ENCODE measurements at regions not wholly inside any gene's neighbourhood (a gene's known extent, or its start where the extent isn't known, plus 50 kb on each side); places are given as distances from the start of the nearest gene placed in this dataset.

- Mint-ChIP-seq H3K4me1 (ENCODE audit: low read depth) (no peaks in the 10 kb centered on the region), H3K27me3 (ENCODE audit: insufficient read depth) (peaks cover 3% of the 10 kb centered on the region), H3K4me3 (no peak overlapping the region), H3K36me3 (ENCODE audit: low read depth) (no peaks in the 10 kb centered on the region), H3K27ac (no peak overlapping the region), H3K9me3 (no peaks in the 10 kb centered on the region)
- intact Hi-C loops (cut with micrococcal nuclease), result no loop called here
- no peak for DNase-seq (ENCODE audit: low spot score)
Observed at GRCh38 chr3:15973414-15973813, 175.6 kb upstream of the ANKRD28 start.

- H3K27ac Mint-ChIP-seq, result no peak overlapping the region
- H3K27me3 Mint-ChIP-seq (ENCODE audit: insufficient read depth), result peaks cover 3% of the 10 kb centered on the region
- no peak overlapping the region for H3K4me3 Mint-ChIP-seq
- no peaks in the 10 kb centered on the region for H3K36me3 Mint-ChIP-seq (ENCODE audit: low read depth)
- H3K4me1 Mint-ChIP-seq (ENCODE audit: low read depth), result no peaks in the 10 kb centered on the region
- no peak for DNase-seq (ENCODE audit: low spot score)
- intact Hi-C loops (cut with micrococcal nuclease), result no loop called here
- no peaks in the 10 kb centered on the region for H3K9me3 Mint-ChIP-seq
Observed at GRCh38 chr3:15973940-15974339, 176.2 kb upstream of the ANKRD28 start.

GRCh38 chr3:15974647-15975046, 176.9 kb upstream of the ANKRD28 start:
- Mint-ChIP-seq H3K27ac (no peak overlapping the region), H3K27me3 (ENCODE audit: insufficient read depth) (peaks cover 3% of the 10 kb centered on the region), H3K9me3 (no peaks in the 10 kb centered on the region), H3K4me3 (no peak overlapping the region), H3K36me3 (ENCODE audit: low read depth) (no peaks in the 10 kb centered on the region), H3K4me1 (ENCODE audit: low read depth) (no peaks in the 10 kb centered on the region)
- intact Hi-C loops (cut with micrococcal nuclease), result no loop called here
- no peak for DNase-seq (ENCODE audit: low spot score)

DNA sequence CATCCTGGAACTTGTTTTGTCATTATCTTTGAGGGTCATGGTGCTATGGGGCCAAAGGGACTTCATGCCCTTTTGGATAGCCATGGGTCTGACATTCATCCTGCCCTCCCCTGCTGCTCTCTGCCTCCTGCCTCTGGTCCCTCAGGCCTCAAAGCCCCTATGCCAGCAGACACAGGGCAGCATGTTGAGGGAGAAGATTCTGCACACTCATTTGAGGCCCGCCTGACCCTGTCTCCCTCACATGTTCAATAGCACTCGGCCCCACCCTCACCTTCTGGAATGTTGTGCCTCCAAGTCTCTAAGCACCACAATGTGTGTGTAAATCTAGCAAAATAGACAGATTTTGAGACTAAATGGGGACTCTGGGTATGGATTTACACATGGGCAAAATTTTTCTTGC, 178.7 kb upstream of the ANKRD28 start:
- Mint-ChIP-seq H3K4me1 (ENCODE audit: low read depth) (no peaks in the 10 kb centered on the region), H3K36me3 (ENCODE audit: low read depth) (no peaks in the 10 kb centered on the region), H3K4me3 (no peak overlapping the region), H3K27me3 (ENCODE audit: insufficient read depth) (peaks cover 3% of the 10 kb centered on the region), H3K9me3 (no peaks in the 10 kb centered on the region), H3K27ac (no peak overlapping the region)
- no peak for DNase-seq (ENCODE audit: low spot score)
- intact Hi-C loops (cut with micrococcal nuclease), result no loop called here

GRCh38 chr3:15977090-15977489, 179.3 kb upstream of the ANKRD28 start:
- Mint-ChIP-seq H3K27me3 (ENCODE audit: insufficient read depth) (peaks cover 3% of the 10 kb centered on the region), H3K9me3 (no peaks in the 10 kb centered on the region), H3K4me3 (no peak overlapping the region), H3K36me3 (ENCODE audit: low read depth) (no peaks in the 10 kb centered on the region), H3K4me1 (ENCODE audit: low read depth) (no peaks in the 10 kb centered on the region), H3K27ac (no peak overlapping the region)
- intact Hi-C loops (cut with micrococcal nuclease), result no loop called here
- no peak for DNase-seq (ENCODE audit: low spot score)

DNA sequence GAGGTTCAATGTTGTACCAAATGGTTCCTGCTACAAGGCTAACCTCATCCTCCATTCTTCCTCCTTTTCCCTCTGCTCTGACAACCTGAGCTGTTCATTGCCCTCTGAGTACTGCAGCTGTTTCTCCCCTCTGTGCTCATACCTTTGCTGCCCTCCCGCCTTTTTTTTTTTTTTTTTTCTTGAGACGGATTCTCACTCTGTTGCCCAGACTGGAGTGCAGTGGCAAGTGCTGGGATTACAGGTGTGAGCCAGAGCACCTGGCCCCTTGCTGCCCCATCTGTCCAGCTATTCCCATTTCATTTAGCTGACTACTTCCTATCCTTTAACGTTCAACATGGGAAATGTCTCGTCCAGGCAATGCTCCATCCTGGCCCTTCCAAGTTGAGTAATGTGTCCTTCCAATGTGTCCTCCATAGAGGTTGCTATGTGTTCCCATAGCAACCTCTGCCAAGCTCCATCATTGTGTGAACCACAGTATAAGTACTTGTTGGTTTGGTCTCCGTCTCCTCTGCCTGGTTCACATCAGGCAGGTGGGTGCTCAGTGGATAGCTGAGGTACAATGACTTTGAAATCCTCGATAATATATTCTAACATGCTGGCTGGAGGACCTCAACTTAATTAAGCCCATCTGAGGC, 179.9 kb upstream of the ANKRD28 start:
- H3K27ac Mint-ChIP-seq, result no peak overlapping the region
- no peaks in the 10 kb centered on the region for H3K4me1 Mint-ChIP-seq (ENCODE audit: low read depth)
- no peak overlapping the region for H3K4me3 Mint-ChIP-seq
- H3K9me3 Mint-ChIP-seq, result no peaks in the 10 kb centered on the region
- DNase-seq (ENCODE audit: low spot score), result no peak
- peaks cover 3% of the 10 kb centered on the region for H3K27me3 Mint-ChIP-seq (ENCODE audit: insufficient read depth)
- intact Hi-C loops (cut with micrococcal nuclease), result no loop called here
- H3K36me3 Mint-ChIP-seq (ENCODE audit: low read depth), result no peaks in the 10 kb centered on the region

GRCh38 chr3:15978801-15979200, 181.0 kb upstream of the ANKRD28 start:
- H3K36me3 Mint-ChIP-seq (ENCODE audit: low read depth), result no peaks in the 10 kb centered on the region
- H3K9me3 Mint-ChIP-seq, result no peaks in the 10 kb centered on the region

DNA sequence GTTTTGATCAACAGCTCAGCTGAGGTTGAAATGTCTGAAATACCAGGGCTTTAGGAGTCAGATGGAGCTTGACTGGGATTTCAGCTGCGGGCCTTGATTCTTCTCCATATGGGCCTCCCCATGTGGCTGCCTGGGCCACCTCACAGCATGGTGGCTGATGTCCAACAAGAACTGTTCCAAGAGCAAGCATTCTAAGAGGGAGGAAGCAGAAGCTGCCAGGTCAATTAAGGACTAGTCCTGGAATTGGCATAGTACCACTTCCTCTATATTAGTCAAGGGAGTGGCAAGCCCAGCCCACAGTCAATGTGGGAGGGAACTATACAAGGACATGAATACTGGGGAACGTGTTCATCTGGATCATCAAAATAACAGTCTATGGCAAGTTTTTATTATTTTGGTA, 181.7 kb upstream of the ANKRD28 start:
- intact Hi-C loops (cut with micrococcal nuclease), result no loop called here
- no peak overlapping the region for H3K27ac Mint-ChIP-seq
- no peak overlapping the region for H3K4me3 Mint-ChIP-seq
- peaks cover 7% of the 10 kb centered on the region for H3K27me3 Mint-ChIP-seq (ENCODE audit: insufficient read depth)
- H3K9me3 Mint-ChIP-seq, result no peaks in the 10 kb centered on the region
- H3K36me3 Mint-ChIP-seq (ENCODE audit: low read depth), result no peaks in the 10 kb centered on the region
- no peaks in the 10 kb centered on the region for H3K4me1 Mint-ChIP-seq (ENCODE audit: low read depth)
- no peak for DNase-seq (ENCODE audit: low spot score)

More at GRCh38 chr3:15978801-15979200, 181.0 kb upstream of the ANKRD28 start:
- intact Hi-C loops (cut with micrococcal nuclease), result no loop called here
- no peaks in the 10 kb centered on the region for H3K4me1 Mint-ChIP-seq (ENCODE audit: low read depth)
- no peak overlapping the region for H3K27ac Mint-ChIP-seq
- H3K27me3 Mint-ChIP-seq (ENCODE audit: insufficient read depth), result peaks cover 5% of the 10 kb centered on the region
- no peak overlapping the region for H3K4me3 Mint-ChIP-seq
- no peak for DNase-seq (ENCODE audit: low spot score)

- intact Hi-C loops (cut with micrococcal nuclease), result no loop called here
- H3K36me3 Mint-ChIP-seq (ENCODE audit: low read depth), result no peaks in the 10 kb centered on the region
- no peaks in the 10 kb centered on the region for H3K4me1 Mint-ChIP-seq (ENCODE audit: low read depth)
- no peak overlapping the region for H3K27ac Mint-ChIP-seq
- DNase-seq (ENCODE audit: low spot score), result no peak
- H3K27me3 Mint-ChIP-seq (ENCODE audit: insufficient read depth), result peaks cover 6% of the 10 kb centered on the region
- no peak overlapping the region for H3K4me3 Mint-ChIP-seq
- H3K9me3 Mint-ChIP-seq, result no peaks in the 10 kb centered on the region
Observed at GRCh38 chr3:15979900-15980299, 182.1 kb upstream of the ANKRD28 start.

GRCh38 chr3:15982243-15982642, 184.5 kb upstream of the ANKRD28 start:
- H3K36me3 Mint-ChIP-seq (ENCODE audit: low read depth), result no peaks in the 10 kb centered on the region
- peaks cover under 1% of the 10 kb centered on the region for H3K9me3 Mint-ChIP-seq
- intact Hi-C loops (cut with micrococcal nuclease), result no loop called here
- H3K4me1 Mint-ChIP-seq (ENCODE audit: low read depth), result no peaks in the 10 kb centered on the region
- no peak overlapping the region for H3K27ac Mint-ChIP-seq
- no peak overlapping the region for H3K4me3 Mint-ChIP-seq
- no peak for DNase-seq (ENCODE audit: low spot score)
- H3K27me3 Mint-ChIP-seq (ENCODE audit: insufficient read depth), result peaks cover 8% of the 10 kb centered on the region

GRCh38 chr3:15982667-15983196, 185.0 kb upstream of the ANKRD28 start:
- Mint-ChIP-seq H3K36me3 (ENCODE audit: low read depth) (no peaks in the 10 kb centered on the region), H3K27ac (no peak overlapping the region), H3K4me3 (no peak overlapping the region), H3K9me3 (peaks cover 4% of the 10 kb centered on the region), H3K27me3 (ENCODE audit: insufficient read depth) (peaks cover 8% of the 10 kb centered on the region), H3K4me1 (ENCODE audit: low read depth) (no peaks in the 10 kb centered on the region)
- DNase-seq (ENCODE audit: low spot score), result no peak
- intact Hi-C loops (cut with micrococcal nuclease), result no loop called here

DNA sequence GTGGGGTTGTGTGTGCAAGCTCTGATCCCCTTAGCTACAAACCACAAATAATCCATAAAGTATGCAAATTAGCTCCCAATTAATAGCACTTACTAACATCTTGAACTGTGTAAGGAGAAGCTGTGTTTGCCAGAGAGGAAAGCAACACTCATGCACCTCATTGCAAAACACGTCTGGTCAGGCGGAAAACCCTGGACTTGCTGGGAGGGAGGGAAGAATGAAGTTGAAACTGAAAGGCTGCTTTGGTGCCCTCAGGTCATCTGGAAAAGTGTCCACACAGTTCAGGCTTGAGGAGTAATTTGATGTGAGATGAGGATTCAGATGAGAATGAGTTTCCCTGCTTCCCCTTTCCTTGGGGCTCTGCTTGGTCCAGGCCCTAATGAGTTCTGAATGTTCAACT, 185.5 kb upstream of the ANKRD28 start:
- Mint-ChIP-seq H3K4me3 (no peak overlapping the region), H3K9me3 (peaks cover 4% of the 10 kb centered on the region), H3K36me3 (ENCODE audit: low read depth) (no peaks in the 10 kb centered on the region), H3K27me3 (ENCODE audit: insufficient read depth) (peaks cover 8% of the 10 kb centered on the region), H3K27ac (no peak overlapping the region), H3K4me1 (ENCODE audit: low read depth) (no peaks in the 10 kb centered on the region)
- no peak for DNase-seq (ENCODE audit: low spot score)
- intact Hi-C loops (cut with micrococcal nuclease), result no loop called here

DNA sequence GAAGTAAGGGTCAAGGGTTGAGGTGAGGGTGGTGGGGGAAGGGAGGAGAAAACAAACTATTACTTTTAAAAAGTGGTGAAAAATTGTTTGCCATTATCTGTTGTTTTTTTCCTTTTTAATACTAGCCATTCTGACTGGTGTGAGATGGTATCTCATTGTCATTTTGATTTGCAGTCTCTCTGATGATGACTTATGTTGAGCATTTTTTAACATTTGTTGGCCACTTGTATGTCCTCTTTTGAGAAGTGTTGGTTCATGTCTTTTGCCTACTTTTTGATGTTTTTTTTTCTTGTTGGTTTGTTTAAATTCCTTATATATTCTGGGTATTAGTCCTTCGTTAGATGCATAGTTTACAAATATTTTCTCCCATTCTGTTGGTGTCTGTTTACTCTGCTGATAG, 185.9 kb upstream of the ANKRD28 start:
- H3K36me3 Mint-ChIP-seq (ENCODE audit: low read depth), result no peaks in the 10 kb centered on the region

DNA sequence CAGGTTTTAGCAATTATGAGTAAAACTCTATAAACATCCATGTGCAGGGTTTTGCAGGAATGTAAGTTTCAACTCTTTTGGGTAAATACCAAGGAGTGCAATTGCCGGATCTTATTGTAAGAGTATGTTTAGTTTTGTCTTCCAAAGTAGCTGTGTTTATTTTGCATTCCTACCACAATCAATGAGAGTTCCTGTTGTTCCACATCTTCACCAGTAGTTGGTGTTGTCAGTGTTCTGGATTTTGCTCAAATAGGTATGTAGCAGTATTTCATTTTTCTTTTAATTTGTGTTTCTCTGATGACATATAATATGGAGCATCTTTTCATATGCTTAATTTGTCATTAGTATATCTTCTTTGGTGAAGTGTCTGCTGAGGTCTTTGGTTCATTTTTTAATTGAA, 185.1 kb upstream of the GALNT15 start:
- no peaks in the 10 kb centered on the region for H3K4me1 Mint-ChIP-seq (ENCODE audit: low read depth)
- H3K9me3 Mint-ChIP-seq, result peaks cover 11% of the 10 kb centered on the region
- intact Hi-C loops (cut with micrococcal nuclease), result no loop called here
- peaks cover 10% of the 10 kb centered on the region for H3K27me3 Mint-ChIP-seq (ENCODE audit: insufficient read depth)
- H3K27ac Mint-ChIP-seq, result no peak overlapping the region
- DNase-seq (ENCODE audit: low spot score), result no peak
- no peaks in the 10 kb centered on the region for H3K36me3 Mint-ChIP-seq (ENCODE audit: low read depth)
- H3K4me3 Mint-ChIP-seq, result no peak overlapping the region

More for the DNA sequence above, 185.9 kb upstream of the ANKRD28 start:
- Mint-ChIP-seq H3K27ac (no peak overlapping the region), H3K4me3 (no peak overlapping the region), H3K27me3 (ENCODE audit: insufficient read depth) (peaks cover 8% of the 10 kb centered on the region), H3K4me1 (ENCODE audit: low read depth) (no peaks in the 10 kb centered on the region), H3K9me3 (peaks cover 7% of the 10 kb centered on the region)
- DNase-seq (ENCODE audit: low spot score), result no peak
- intact Hi-C loops (cut with micrococcal nuclease), result no loop called here

All from activated T-helper 1 cell treated with anti-CD3 and anti-CD28 coated beads, Interleukin-12 subunit alpha, Interleukin-12 subunit beta, Interleukin-2, Interleukin-4 antibody, amounts not matched to agents 30 ng/mL and 10 ng/mL and 1 ng/mL, durations not matched to agents 14 hours and 24 hours and 36 hours (primary cell).